ENCODE measurements at regions not wholly inside any gene's neighbourhood (a gene's known extent, or its start where the extent isn't known, plus 50 kb on each side); places are given as distances from the start of the nearest gene placed in this dataset.

GRCh38 chr2:95674186-95674585, 82.4 kb downstream of the TRIM43 start:
- TF ChIP-seq POLR2A (IDR thresholded peaks at IDR 0.05; ENCODE audit: low read depth, low read length): no peak
- TF ChIP-seq RFX5 (IDR thresholded peaks at IDR 0.05; ENCODE audit: low read depth, low read length): no peak
- TF ChIP-seq MAFK (IDR thresholded peaks at IDR 0.05; ENCODE audit: low read depth, low read length): no peak
- no peak for TF ChIP-seq CTCF (conservative IDR thresholded peaks at IDR 0.05; ENCODE audit: low read depth, low read length)
- no peak for TF ChIP-seq RCOR1 (IDR thresholded peaks at IDR 0.05; ENCODE audit: insufficient replicate concordance, low read length)
- no peak for TF ChIP-seq FOS (IDR thresholded peaks at IDR 0.05; ENCODE audit: low read depth, low read length)
- no peak for TF ChIP-seq RAD21 (IDR thresholded peaks at IDR 0.05; ENCODE audit: low read length)
- no peak for TF ChIP-seq MXI1 (IDR thresholded peaks at IDR 0.05; ENCODE audit: borderline replicate concordance, low read depth, low read length)
- TF ChIP-seq BHLHE40 (IDR thresholded peaks at IDR 0.05; ENCODE audit: low read depth, low read length): no peak
